ENCODE measurements at regions not wholly inside any gene's neighbourhood (a gene's known extent, or its start where the extent isn't known, plus 50 kb on each side); places are given as distances from the start of the nearest gene placed in this dataset.

DNA sequence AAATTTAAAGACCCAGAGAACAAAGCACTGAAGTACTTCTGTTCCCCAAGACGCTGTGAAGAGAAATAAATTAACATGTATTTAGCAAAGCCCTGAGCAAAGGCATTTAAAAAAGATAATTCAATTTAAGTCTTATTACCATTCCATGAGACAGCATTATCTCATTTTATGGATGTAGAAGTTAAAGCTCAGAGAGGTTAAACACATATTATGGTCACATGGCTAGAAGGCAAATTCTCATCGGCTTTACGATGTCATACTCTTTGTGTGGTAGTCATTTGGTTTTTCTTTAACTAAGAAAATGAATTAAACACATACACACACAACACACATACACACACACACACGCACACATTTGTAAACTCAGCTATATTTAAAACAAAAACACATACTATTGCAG, 262.7 kb downstream of the HS3ST1 start:
- H3K4me3 ChIP-seq (ENCODE audit: low read depth, low read length) = no peak overlapping the region
- FAIRE-seq (no peak), DNase-seq (ENCODE audit: low read depth) (no peak)
- no peaks in the 10 kb centered on the region for H3K27me3 ChIP-seq (ENCODE audit: control insufficient read depth, insufficient read depth, low read length)
- H3K36me3 ChIP-seq (ENCODE audit: control insufficient read depth, insufficient read depth, low read length) = no peaks in the 10 kb centered on the region
- TF ChIP-seq, protein P1, sequence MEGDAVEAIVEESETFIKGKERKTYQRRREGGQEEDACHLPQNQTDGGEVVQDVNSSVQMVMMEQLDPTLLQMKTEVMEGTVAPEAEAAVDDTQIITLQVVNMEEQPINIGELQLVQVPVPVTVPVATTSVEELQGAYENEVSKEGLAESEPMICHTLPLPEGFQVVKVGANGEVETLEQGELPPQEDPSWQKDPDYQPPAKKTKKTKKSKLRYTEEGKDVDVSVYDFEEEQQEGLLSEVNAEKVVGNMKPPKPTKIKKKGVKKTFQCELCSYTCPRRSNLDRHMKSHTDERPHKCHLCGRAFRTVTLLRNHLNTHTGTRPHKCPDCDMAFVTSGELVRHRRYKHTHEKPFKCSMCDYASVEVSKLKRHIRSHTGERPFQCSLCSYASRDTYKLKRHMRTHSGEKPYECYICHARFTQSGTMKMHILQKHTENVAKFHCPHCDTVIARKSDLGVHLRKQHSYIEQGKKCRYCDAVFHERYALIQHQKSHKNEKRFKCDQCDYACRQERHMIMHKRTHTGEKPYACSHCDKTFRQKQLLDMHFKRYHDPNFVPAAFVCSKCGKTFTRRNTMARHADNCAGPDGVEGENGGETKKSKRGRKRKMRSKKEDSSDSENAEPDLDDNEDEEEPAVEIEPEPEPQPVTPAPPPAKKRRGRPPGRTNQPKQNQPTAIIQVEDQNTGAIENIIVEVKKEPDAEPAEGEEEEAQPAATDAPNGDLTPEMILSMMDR (IDR thresholded peaks at IDR 0.05; ENCODE audit: insufficient read depth, low read length, severe bottlenecking) = no peak

DNA sequence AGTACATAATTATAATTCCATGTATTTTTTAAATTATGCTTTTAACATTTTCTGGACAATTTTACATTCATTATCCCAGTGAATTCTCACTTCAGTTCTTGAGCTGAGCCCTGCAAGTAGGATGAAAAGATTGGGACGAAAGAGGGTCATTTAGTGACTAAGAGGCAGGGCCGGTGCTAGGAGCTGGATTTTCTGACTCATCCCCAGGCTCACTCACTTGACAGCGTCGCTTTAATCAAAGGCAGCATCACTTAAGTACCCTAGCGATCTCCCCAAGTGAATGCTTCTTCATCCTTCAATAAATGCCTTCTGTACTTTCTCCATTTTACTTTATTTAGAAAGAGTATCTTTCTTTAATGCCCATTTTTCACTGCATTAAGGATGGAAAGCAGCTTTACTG, 263.6 kb downstream of the HS3ST1 start:
- FAIRE-seq (no peak), DNase-seq (ENCODE audit: low read depth) (peak; percentile 15)
- H3K27me3 ChIP-seq (ENCODE audit: control insufficient read depth, insufficient read depth, low read length) = no peaks in the 10 kb centered on the region

DNA sequence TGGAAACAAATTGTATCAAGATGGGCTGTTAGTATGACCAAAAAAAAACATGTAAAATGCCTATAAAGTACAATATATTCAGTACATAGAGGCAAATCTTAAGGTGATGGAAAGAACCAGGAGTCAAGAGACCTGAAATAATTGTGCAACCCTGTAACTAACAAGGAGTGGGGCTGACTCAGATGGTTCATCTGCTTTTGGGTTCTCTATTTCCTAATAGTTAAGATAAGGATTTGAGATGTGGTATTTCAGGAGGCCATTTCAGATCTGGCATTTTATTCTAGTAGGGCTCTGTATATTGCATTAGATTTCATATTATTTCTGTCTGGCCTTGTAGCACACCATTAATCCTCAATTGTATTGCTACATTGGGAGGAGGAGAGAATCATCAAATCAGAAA, 268.4 kb downstream of the HS3ST1 start:
- H3K27me3 ChIP-seq (ENCODE audit: control insufficient read depth, insufficient read depth, low read length) = no peaks in the 10 kb centered on the region
- FAIRE-seq = no peak
- H3K4me3 ChIP-seq (ENCODE audit: low read depth, low read length) = no peak overlapping the region
- peak; percentile 18 for DNase-seq (ENCODE audit: low read depth)
- TF ChIP-seq, protein P1 (IDR thresholded peaks at IDR 0.05; ENCODE audit: insufficient read depth, low read length, severe bottlenecking) = no peak
- H3K36me3 ChIP-seq (ENCODE audit: control insufficient read depth, insufficient read depth, low read length) = no peaks in the 10 kb centered on the region

More for the DNA sequence above, 263.6 kb downstream of the HS3ST1 start:
- Histone ChIP-seq H3K36me3 (ENCODE audit: control insufficient read depth, insufficient read depth, low read length) (no peaks in the 10 kb centered on the region), H3K4me3 (ENCODE audit: low read depth, low read length) (no peak overlapping the region)
- TF ChIP-seq, protein P1 (IDR thresholded peaks at IDR 0.05; ENCODE audit: insufficient read depth, low read length, severe bottlenecking) = no peak

DNA sequence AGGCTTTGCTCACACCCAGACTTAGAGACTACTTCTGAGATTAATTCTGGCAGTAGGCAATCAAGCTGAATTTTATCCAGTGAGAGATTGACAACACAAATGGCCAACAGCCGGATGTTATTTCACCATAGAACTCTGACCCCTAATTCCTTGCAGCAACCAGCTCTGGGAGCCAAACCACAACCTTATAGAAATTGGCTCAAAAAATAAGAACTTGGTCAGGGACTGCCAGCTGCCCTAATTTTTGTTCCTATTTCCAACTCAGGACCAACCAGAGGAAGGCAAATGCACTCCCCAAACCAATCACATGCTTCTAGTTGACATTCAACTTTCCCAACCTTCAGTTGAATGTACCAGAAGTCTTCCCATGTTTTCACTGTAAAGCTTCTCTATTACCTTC, 269.7 kb downstream of the HS3ST1 start:
- TF ChIP-seq, protein P1 (IDR thresholded peaks at IDR 0.05; ENCODE audit: insufficient read depth, low read length, severe bottlenecking) = no peak
- FAIRE-seq (no peak), DNase-seq (ENCODE audit: low read depth) (no peak)
- Histone ChIP-seq H3K4me3 (ENCODE audit: low read depth, low read length) (no peak overlapping the region), H3K27me3 (ENCODE audit: control insufficient read depth, insufficient read depth, low read length) (no peaks in the 10 kb centered on the region), H3K36me3 (ENCODE audit: control insufficient read depth, insufficient read depth, low read length) (no peaks in the 10 kb centered on the region)

DNA sequence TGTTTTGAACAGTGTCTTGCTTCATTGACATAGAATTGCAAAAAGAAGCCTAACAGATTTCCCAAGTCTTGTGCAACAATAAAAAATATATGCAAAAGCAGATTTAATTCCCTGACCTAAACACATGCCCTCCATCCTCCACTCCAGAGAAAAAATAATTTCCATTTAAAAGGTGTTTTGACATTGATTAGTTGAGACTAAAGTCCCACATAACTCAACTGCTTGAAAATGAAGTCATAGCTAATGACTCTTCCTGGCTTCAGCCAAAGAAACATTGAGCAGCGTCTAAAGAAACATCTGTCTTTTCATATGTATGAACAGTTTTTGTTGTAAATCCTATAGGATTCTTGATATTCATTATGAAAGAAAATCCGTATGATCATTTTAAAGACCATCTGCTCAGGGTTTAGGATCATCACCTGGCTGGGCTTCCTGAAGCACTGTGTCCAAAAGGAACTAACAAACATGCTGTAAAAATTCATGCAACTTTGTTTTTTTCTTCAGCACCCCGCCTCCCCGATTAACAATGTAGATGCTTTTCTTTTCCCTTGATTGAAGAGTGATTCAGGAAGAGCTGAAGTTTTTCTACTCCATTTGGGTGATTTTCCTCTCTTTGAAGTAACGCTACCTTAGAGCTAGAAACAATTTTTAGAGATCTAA, 273.4 kb downstream of the HS3ST1 start:
- DNase-seq (ENCODE audit: low read depth) (no peak), FAIRE-seq (no peak)
- Histone ChIP-seq H3K36me3 (ENCODE audit: control insufficient read depth, insufficient read depth, low read length) (no peaks in the 10 kb centered on the region), H3K4me3 (ENCODE audit: low read depth, low read length) (no peak overlapping the region), H3K27me3 (ENCODE audit: control insufficient read depth, insufficient read depth, low read length) (no peaks in the 10 kb centered on the region)
- TF ChIP-seq, protein P1 (IDR thresholded peaks at IDR 0.05; ENCODE audit: insufficient read depth, low read length, severe bottlenecking) = no peak

DNA sequence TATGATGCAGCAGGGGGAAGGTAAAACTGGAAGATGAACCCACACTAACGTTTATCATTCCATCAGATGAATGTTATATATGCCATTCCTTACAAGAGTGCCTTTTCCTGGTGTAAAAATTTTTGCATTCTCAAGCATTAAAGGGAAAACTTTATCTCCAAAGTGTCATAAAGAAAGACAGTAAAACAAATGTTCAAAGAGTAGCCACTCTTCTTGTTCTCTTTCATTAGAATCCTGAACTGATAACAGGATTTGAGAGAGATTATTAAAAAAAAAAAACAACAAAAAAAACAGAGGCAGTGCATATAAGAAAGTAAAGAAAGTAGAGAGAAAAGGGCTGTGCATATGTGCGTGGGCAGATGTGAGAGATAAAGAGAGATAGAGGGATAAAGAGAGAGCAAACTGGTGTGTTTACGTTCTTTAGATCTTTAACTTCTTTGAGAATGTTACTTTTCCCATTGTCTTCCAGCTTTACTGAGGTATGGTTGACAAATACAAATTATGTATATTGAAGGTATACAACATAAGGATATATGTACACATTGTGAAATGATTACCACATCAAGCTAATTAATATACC, 275.4 kb downstream of the HS3ST1 start:
- DNase-seq (ENCODE audit: low read depth) = no peak
- H3K4me3 ChIP-seq (ENCODE audit: low read depth, low read length) = no peak overlapping the region
- no peaks in the 10 kb centered on the region for H3K36me3 ChIP-seq (ENCODE audit: control insufficient read depth, insufficient read depth, low read length)
- no peaks in the 10 kb centered on the region for H3K27me3 ChIP-seq (ENCODE audit: control insufficient read depth, insufficient read depth, low read length)
- TF ChIP-seq, protein P1 (IDR thresholded peaks at IDR 0.05; ENCODE audit: insufficient read depth, low read length, severe bottlenecking) = no peak
- FAIRE-seq = no peak
